PFSK-1 (cell line): ENCODE measurements at regions not wholly inside any gene's neighbourhood (a gene's known extent, or its start where the extent isn't known, plus 50 kb on each side); places are given as distances from the start of the nearest gene placed in this dataset.

Experiments
- FOXP2 ChIP-seq: optimal IDR thresholded peaks from 2 replicates; pipeline ENCODE3; 2011; ENCODE audit warnings: borderline replicate concordance, control low read depth, inconsistent platforms; ENCODE audit not compliant: insufficient read depth; ENCODE audit errors: extremely low read length, extremely low read depth
- POLR2AphosphoS5 ChIP-seq: IDR thresholded peaks from 2 replicates; pipeline ENCODE4 v1.6.1; 2012; ENCODE audit warnings: low read depth, mild to moderate bottlenecking, control low read depth, low read length, moderate library complexity
- TAF1 ChIP-seq: IDR thresholded peaks from 2 replicates; pipeline ENCODE4 v1.6.1; 2012; ENCODE audit warnings: low read length, control low read depth, borderline replicate concordance; ENCODE audit not compliant: insufficient read depth

GRCh38 chr1:60705026-60705425 lies 377.3 kb upstream of the NFIA start:
- TF ChIP-seq FOXP2 (no peak), POLR2AphosphoS5 (no peak), TAF1 (no peak)
